Activated T-helper 1 cell treated with anti-CD3 and anti-CD28 coated beads, Interleukin-2, amount 50 U/mL, for 16 hours (primary cell): ENCODE measurements at regions not wholly inside any gene's neighbourhood (a gene's known extent, or its start where the extent isn't known, plus 50 kb on each side); places are given as distances from the start of the nearest gene placed in this dataset.
"Not testable (repeated sequence)": the region's sequence is repeated elsewhere in the genome, so short reads cannot be mapped to it uniquely, and the experiment has no call there.

Experiments
- DNase-seq, 2 donors: peaks; one replicate each; pipeline ENCODE4 v3.0.0-alpha.2; 2020; ENCODE audit warnings: low read depth in 1 of 2, low spot score in 1 of 2

DNA sequence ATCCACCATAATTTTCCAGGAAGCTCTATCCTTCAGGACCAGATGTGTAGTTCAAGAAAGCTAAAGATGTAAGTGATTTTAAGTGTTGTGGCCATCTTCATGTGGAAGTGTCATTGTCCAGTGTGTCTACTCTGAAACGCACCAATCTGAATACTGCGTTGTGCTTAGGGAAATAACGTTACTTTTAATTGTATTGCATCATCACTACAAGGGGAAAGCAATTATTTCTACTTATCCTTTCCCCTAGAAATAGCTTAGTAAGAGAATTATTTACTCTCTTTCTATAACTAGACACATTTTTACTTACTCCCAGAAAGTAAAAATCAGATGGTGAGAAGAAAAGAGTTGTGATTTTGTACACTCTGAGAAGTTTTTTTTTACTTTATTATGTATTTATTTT lies 102.4 kb upstream of the DLGAP1 start:
- no peak for DNase-seq

DNA sequence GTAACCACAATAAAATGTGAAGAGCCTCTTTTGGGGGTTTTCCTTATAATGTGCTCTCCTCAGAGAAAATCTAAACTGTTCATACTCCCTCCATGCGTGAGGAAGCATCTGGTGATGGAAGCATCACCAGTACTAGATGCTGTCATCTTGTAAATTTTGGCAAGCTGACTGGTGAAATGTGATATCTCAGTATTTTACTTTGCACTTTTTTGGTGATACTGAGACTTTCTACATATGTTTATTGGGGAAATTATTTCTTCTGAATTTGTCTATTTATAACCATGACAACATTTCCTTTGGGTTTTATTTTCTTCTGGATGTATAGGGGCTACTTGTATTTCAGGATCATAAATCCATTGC lies 95.9 kb upstream of the DLGAP1 start:
- DNase-seq = no peak

DNA sequence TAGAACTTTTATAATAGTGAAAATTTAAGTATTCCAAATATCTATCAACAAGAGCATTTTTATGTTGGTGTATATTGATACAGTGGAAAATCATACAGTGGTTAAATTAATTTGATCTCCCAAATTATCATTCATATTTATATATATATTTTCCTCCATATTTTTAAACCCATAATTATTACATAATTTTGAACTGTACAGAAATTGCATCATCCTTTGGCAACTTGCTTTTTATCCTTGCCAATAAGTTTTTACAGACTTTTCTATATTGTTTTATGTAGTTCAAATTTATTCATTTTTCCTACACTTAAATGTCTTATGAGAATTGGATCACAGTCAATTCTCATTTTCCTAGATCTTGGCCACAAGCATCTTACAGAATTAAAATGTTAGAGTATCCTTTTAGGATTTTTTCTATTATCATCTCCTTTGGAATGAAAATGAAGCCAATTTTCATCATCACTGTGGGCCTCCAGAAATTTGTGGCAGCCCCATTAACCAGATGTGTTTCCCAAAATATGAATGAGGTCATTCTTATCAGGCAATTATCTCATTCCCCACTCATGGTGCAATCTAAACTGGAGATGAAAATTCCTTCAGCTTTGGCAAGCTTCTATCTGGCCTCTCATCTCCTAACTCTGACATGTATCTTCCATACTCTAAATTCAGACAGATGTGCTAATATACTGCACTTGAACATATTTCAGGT lies 94.2 kb upstream of the DLGAP1 start:
- no peak for DNase-seq

DNA sequence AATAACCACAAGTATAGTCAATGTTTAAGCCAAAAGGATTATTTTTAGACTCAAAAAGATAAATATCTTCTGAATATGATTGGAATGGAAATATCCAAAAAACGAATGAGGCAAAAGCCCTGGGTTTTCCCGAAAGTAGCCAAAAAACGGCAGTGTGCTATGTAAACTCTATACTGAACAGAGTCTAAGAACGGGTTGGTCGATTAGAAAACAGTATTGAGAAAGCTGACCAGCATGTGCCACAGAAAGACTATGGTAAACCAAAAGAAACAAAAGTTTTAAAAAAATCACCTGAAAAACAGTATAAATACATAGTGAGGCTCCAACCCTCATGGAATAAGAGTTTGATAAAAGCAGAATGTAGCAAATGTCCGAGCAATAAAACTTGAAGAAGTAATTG lies 92.0 kb upstream of the DLGAP1 start:
- DNase-seq = no peak

DNA sequence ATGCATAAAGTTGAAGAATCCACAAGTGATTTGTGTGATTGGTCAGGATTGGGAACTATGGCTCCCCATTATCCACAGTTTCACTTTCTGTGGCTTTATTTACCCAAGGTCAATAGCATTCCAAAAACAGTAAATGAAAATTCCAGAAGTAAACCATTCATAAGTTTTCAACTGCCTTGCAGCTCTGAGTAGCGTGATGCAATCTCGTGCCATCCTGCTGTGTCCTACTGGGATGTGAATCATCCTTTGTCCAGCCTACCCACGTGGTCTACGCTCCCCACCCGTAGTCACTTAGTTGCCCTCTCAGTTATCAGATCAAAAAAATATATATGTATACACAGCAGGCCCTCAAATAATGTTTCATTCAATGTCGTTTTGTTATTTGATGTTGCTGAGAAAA lies 89.0 kb upstream of the DLGAP1 start:
- no peak for DNase-seq

DNA sequence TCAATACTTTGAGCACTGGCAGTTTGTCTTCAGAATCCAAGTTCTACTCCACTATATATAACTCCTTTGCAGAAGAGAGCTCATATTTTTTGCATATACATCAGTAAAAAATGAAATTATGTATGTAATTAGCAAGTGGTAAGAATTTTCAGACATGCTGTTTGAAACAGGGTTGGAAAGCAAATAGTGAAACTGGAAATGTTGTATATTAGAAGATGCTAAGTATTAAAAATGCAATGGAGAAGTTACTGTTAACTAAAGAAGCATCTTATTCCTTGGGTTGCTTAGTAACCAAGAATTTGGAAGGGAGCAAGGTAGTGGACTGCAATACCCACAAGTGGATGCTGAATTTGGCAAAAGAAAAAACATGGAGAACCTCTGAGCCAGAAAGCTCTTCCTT lies 88.6 kb upstream of the DLGAP1 start:
- no peak for DNase-seq

DNA sequence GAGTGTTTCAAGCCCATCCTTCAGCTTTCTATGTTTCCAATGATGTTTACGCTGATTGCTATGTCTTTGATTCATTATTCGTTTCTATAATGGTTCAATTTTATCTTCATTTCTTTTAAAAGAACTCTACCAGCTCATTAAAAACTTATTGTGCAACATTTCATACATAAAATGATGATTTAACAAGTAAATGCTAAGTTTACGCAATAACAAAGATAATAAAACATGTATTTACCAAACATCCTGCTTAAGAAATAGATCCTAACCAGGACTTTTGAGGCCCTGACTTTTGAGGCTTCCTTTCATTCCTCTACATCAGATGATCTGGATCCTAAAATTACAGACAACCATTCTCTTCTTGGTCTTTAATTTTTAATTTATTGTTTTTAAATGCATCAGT lies 86.5 kb upstream of the DLGAP1 start:
- DNase-seq = no peak

DNA sequence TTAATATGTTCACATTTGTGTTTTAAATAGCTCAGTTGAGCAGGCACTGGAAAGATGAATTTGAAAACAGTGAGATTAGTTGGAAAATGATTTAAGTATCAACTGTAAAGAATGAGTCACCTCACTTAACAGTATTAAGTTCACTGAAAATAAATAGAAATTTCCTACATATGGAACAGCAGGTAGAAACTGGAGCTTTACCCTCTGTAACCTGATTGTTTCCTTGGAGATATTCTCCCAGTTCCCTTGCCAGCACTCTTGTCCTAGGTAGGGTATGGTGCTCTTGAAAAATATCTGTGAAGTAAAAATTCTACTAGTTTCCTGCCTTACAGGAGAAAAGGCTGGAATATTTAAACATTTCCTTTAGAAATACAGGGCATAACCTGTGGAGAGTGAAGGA lies 81.3 kb upstream of the DLGAP1 start:
- no peak for DNase-seq

DNA sequence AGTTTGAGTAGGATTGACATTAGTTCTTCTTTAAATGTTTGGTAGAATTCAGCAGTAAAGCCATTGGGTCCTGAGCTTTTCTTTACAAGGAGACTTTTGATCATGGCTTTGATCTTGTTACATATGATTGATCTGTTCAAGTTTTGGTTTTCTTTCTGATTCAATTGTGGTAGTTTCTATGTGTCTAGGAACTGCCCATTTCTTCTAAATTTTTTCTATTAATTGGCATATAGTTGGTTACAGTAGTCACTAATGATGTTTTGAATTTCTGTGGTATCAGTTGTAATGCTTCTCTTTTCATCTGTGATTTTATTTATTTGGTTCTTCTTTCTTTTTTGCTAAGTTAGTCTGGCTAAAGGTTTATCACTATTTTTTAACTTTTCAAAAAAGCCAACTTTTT lies 73.3 kb upstream of the DLGAP1 start:
- no peak for DNase-seq

DNA sequence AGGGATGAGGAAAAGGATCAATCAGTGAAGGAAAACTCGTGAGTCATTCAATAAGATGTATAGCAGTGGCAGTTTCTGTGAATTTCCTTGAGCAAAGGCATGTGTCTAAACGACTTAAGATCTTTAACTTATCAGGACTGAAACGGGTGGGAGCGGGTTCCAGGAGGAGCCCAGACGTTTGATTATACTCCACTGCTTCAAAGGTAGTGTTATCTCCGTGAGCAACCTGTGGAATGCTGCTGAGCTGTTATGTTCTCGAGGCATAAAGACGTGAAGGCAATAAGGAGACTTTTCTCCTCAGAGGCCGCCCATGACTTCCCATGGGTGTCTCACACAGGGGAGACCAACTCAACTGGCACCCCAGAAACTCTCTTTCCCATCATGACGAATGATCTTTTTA lies 72.7 kb upstream of the DLGAP1 start:
- not testable (repeated sequence) for DNase-seq

DNA sequence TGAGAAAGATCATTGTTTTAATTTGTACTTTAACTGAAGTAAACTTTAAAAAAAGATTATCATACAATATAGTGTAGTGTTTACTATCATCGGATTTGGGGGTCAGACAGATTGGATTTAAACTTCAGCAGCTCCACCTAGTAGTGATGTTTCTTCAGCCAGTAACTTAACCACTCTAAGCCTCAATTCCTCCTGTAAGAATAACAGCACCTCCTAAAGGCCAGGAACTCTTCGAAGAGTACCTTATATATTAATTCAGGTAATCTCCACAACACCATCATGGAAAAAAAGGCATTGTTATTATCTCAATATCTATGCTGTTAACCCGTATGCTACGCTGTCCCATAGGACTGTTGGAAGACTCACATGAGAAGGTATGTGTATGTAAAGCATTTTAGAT lies 69.0 kb upstream of the DLGAP1 start:
- no peak for DNase-seq

DNA sequence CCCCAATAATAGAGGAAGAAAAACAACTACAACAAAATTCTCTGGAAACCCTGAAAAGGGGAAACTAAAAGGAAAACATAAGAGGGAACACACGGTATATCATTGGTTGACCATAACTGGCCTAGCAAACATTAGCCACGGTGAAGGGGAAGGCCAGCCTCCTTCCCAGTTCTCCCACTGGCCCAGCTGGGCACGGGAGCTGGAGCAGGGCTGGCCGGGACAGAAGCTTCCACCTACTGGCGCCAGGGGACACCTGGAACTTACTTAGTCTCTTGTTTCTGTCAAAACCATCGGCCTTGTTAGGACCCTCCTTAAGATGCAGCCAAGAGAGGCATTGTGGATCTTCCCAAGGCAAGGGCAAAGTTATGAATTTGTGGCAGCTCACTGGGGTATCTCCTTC lies 56.1 kb upstream of the DLGAP1 start:
- no peak for DNase-seq

DNA sequence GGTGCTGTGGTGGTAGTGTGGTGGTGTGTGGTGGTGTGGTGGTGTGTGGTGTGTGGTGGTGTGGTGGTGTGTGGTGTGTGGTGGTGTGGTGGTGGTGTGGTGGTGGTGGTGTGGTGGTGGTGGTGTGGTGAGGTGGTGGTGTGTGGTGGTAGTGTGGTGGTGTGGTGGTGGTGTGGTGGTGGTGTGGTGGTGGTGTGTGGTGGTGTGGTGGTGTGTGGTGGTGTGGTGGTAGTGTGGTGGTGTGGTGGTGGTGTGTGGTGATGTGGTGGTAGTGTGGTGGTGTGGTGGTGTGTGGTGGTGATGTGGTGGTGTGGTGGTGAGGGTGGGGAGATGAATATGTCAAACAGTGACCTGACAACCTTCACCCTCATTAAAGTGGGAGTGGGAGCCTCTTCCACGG lies 55.6 kb upstream of the DLGAP1 start:
- no peak for DNase-seq

DNA sequence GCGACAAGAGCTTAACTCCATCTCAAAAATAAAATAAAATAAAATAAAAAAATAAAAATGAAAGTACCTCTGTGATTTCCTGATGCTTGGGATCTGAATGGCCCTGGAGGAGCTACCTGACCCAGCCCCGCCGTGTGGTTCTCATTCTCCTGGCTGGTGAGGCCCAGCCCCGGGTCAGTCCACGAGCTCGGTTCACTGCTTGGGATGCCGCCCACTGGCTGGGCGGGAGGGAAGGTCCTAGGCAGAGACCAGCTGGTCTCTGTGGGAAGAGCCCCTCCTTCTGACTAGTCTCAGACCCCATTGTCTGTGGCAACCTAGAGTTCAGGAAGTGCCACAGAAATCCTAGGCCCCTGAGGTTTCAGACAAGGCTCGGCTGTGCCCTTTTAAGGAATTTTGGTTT lies 55.1 kb upstream of the DLGAP1 start:
- DNase-seq = no peak
